Smooth muscle cell (in vitro differentiated cells): ENCODE measurements at regions not wholly inside any gene's neighbourhood (a gene's known extent, or its start where the extent isn't known, plus 50 kb on each side); places are given as distances from the start of the nearest gene placed in this dataset.

ENCODE experiments used
- DNase-seq: peaks from one replicate; lab custom pipeline; 2025; ENCODE audit not compliant: unreplicated experiment; lab: John Stamatoyannopoulos, UW
- H2AFZ ChIP-seq: fragments of 200-600 bp; sonication (generic); 2 replicates; pipeline ENCODE4 v1.6.0; 2016; ENCODE audit warnings: antibody characterized with exemption, low read depth, mild to moderate bottlenecking
- H3F3A ChIP-seq: fragments of 200-600 bp; sonication (generic); 2 replicates; pipeline ENCODE4 v1.6.0; 2017; ENCODE audit warnings: antibody characterized with exemption, low read depth
- H3K27ac ChIP-seq: fragments of 200-600 bp; sonication (generic); 2 replicates; pipeline ENCODE4 v1.5.1; 2016; ENCODE audit warnings: low read depth, mild to moderate bottlenecking
- H3K27me3 ChIP-seq: fragments of 200-600 bp; sonication (generic); 2 replicates; pipeline ENCODE4 v1.6.1; 2016; ENCODE audit warnings: low read depth, mild to moderate bottlenecking
- H3K36me3 ChIP-seq: fragments of 200-600 bp; sonication (generic); 2 replicates; pipeline ENCODE4 v1.5.1; 2016; ENCODE audit warnings: low read depth
- H3K4me1 ChIP-seq: fragments of 200-600 bp; sonication (generic); 2 replicates; pipeline ENCODE4 v1.5.1; 2016; ENCODE audit warnings: low read depth
- H3K4me2 ChIP-seq: fragments of 200-600 bp; sonication (generic); 2 replicates; pipeline ENCODE4 v1.6.0; 2016; ENCODE audit warnings: mild to moderate bottlenecking
- H3K4me3 ChIP-seq: fragments of 200-600 bp; sonication (generic); 2 replicates; pipeline ENCODE4 v1.5.1; 2016; ENCODE audit warnings: mild to moderate bottlenecking
- H3K79me2 ChIP-seq: fragments of 200-600 bp; sonication (generic); 2 replicates; pipeline ENCODE4 v1.6.0; 2016; ENCODE audit warnings: low read depth, mild to moderate bottlenecking
- H3K9ac ChIP-seq: fragments of 200-600 bp; sonication (generic); 2 replicates; pipeline ENCODE4 v1.6.0; 2016; ENCODE audit warnings: low read depth
- H3K9me3 ChIP-seq: fragments of 200-600 bp; sonication (generic); replicated peaks from 2 replicates; pipeline ENCODE4 v1.5.1; 2016; ENCODE audit warnings: low read depth
- H4K20me1 ChIP-seq: fragments of 200-600 bp; sonication (generic); 2 replicates; pipeline ENCODE4 v1.6.0; 2016; ENCODE audit warnings: low read depth
- WGBS: methylation state at CpG from one replicate; pipeline ENCODE4 v1.1.7; 2016; ENCODE audit warnings: low lambda C conversion rate; 5-methylcytosine and 5-hydroxymethylcytosine counted together
- TF ChIP-seq, protein P1 (sequence below): fragments of 200-600 bp; sonication (generic); IDR thresholded peaks from 2 replicates; pipeline ENCODE4 v1.5.1; 2017; ENCODE audit warnings: borderline replicate concordance, mild to moderate bottlenecking, antibody characterized with exemption; ENCODE audit not compliant: insufficient read depth, poor library complexity, severe bottlenecking

DNA sequence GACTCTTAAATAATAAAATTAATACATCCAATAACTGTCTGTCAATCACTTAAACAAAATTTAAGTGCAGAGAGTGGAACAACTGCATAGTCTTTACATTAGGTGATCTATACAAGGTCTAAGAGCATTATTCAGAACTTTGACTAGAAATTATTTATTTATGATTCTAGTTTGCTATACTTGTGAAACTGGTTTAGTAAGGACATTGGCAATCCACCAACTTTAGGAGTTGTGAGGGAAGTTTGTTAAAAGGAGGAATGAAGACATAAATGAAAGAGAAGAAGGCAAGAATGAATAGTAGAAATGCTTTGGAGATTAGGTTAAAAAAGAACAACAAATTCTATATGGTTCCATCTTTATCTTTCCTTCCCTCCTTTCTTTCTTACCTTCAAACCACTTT lies 217.5 kb downstream of the GPD2 start:
- no peak overlapping the region for H2AFZ ChIP-seq
- no peak for DNase-seq
- H3K27ac ChIP-seq, result no peak overlapping the region
- H3K36me3 ChIP-seq, result no peaks in the 10 kb centered on the region
- H3K27me3 ChIP-seq, result no peaks in the 10 kb centered on the region
- H3K79me2 ChIP-seq, result no peaks in the 10 kb centered on the region
- no peak overlapping the region for H3K4me3 ChIP-seq
- H3F3A ChIP-seq, result no peaks in the 10 kb centered on the region
- TF ChIP-seq, protein P1, sequence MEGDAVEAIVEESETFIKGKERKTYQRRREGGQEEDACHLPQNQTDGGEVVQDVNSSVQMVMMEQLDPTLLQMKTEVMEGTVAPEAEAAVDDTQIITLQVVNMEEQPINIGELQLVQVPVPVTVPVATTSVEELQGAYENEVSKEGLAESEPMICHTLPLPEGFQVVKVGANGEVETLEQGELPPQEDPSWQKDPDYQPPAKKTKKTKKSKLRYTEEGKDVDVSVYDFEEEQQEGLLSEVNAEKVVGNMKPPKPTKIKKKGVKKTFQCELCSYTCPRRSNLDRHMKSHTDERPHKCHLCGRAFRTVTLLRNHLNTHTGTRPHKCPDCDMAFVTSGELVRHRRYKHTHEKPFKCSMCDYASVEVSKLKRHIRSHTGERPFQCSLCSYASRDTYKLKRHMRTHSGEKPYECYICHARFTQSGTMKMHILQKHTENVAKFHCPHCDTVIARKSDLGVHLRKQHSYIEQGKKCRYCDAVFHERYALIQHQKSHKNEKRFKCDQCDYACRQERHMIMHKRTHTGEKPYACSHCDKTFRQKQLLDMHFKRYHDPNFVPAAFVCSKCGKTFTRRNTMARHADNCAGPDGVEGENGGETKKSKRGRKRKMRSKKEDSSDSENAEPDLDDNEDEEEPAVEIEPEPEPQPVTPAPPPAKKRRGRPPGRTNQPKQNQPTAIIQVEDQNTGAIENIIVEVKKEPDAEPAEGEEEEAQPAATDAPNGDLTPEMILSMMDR, result no peak
- peaks cover 7% of the 10 kb centered on the region for H3K4me1 ChIP-seq
- H3K4me2 ChIP-seq, result no peak overlapping the region
- no peaks in the 10 kb centered on the region for H4K20me1 ChIP-seq
- no peak overlapping the region for H3K9ac ChIP-seq
- no peaks in the 10 kb centered on the region for H3K9me3 ChIP-seq

DNA sequence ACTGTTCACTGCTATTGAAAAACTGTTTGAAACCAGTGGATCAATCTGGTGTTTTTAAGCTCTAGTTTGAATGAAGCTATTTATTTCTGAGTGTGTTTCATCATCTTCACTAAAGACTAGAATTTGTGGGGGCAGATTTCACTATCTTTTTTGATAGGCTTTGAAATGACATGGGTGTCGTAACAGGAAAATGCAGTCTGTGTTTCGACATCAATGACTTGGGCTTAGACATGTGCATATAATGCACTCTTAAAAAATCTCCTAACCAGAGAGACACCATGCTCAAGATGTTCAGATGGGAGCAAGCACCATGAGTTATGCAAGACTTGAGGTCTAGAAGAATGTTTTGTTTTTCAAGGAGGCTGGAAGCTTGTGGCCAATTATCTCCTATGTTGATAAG lies 221.6 kb downstream of the GPD2 start:
- no peaks in the 10 kb centered on the region for H3K27me3 ChIP-seq
- no peaks in the 10 kb centered on the region for H3F3A ChIP-seq
- no peaks in the 10 kb centered on the region for H3K36me3 ChIP-seq
- TF ChIP-seq, protein P1, result no peak
- H2AFZ ChIP-seq, result no peak overlapping the region
- no peak for DNase-seq
- no peaks in the 10 kb centered on the region for H4K20me1 ChIP-seq
- H3K27ac ChIP-seq, result no peak overlapping the region
- H3K9me3 ChIP-seq, result no peaks in the 10 kb centered on the region
- H3K4me2 ChIP-seq, result no peak overlapping the region
- WGBS, result 47% methylated on average over 2 of the region's 2 CpGs
- H3K4me3 ChIP-seq, result no peak overlapping the region
- no peaks in the 10 kb centered on the region for H3K79me2 ChIP-seq
- peaks cover 23% of the 10 kb centered on the region for H3K4me1 ChIP-seq
- H3K9ac ChIP-seq, result no peak overlapping the region

DNA sequence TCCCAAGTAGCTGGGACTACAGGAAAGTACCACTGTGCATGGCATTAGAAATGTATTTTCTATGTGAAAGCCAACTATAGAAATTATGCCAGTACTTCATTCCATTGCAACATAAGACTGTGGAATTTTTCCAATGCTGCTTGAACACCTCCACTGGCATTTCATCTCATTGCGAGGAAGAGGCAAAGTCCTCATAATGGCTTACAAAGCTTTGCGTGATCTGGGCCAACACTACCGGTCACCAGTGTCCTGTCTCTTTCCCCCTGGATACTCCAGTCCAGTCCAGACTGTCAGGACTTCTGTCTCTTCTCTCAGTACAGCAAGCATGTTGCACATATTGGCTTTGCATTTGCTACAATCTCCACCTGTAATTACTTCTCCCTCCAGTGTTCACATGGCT lies 223.5 kb downstream of the GPD2 start:
- 96% methylated on average over 3 of the region's 3 CpGs for WGBS
- Histone ChIP-seq H3K27ac (no peak overlapping the region), H4K20me1 (no peaks in the 10 kb centered on the region), H3K9ac (no peak overlapping the region), H2AFZ (no peak overlapping the region), H3K4me3 (no peak overlapping the region), H3K36me3 (no peaks in the 10 kb centered on the region), H3K4me2 (no peak overlapping the region), H3F3A (no peaks in the 10 kb centered on the region), H3K27me3 (no peaks in the 10 kb centered on the region), H3K4me1 (peaks cover 23% of the 10 kb centered on the region), H3K79me2 (no peaks in the 10 kb centered on the region), H3K9me3 (no peaks in the 10 kb centered on the region)
- DNase-seq, result no peak
- TF ChIP-seq, protein P1, result no peak

DNA sequence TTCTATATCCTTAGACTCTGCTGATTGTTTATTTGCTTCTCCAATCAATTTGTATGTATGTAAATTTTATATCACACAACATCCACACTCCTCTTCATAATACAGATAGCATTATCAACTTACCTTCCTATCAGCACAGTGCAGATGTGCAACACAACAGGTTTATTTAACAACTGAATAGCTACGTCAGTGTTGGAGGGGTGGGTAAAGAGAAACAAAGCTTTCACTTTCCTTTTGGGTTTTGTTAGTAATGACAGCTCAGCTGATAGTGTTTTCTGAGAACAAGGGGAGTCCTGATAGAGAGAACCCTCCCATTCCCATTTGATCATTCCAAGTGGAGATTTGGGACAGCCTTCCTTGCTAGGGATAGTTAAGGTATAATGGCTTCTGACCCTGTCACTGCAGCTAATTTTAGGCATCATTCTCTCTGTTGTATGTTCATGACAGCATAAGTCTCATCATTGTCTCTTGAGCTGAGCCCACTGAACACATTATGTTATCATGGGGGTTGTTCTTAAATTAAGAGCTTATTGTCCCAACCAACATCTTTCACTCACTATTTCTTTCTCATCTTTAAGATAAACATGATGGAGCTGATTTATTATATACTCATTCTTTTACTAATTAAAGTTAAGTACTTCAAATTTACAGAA lies 227.7 kb downstream of the GPD2 start:
- TF ChIP-seq, protein P1, result no peak
- no peaks in the 10 kb centered on the region for H3K79me2 ChIP-seq
- H3K4me2 ChIP-seq, result no peak overlapping the region
- H4K20me1 ChIP-seq, result no peaks in the 10 kb centered on the region
- no peak overlapping the region for H3K9ac ChIP-seq
- H3F3A ChIP-seq, result no peaks in the 10 kb centered on the region
- H3K36me3 ChIP-seq, result no peaks in the 10 kb centered on the region
- H3K27me3 ChIP-seq, result no peaks in the 10 kb centered on the region
- H3K9me3 ChIP-seq, result no peaks in the 10 kb centered on the region
- whole genome bisulfite sequencing, result 44% methylated on average over 1 of the region's 1 CpG
- no peak overlapping the region for H3K4me3 ChIP-seq
- H2AFZ ChIP-seq, result no peak overlapping the region
- H3K27ac ChIP-seq, result no peak overlapping the region
- DNase-seq, result no peak
- H3K4me1 ChIP-seq, result peaks cover 13% of the 10 kb centered on the region
